GM12891 (cell line): ENCODE measurements at regions not wholly inside any gene's neighbourhood (a gene's known extent, or its start where the extent isn't known, plus 50 kb on each side); places are given as distances from the start of the nearest gene placed in this dataset.

Experiments
- DNase-seq: peaks from one replicate; pipeline ENCODE4 v3.0.0; 2011; ENCODE audit warnings: low spot score; ENCODE audit not compliant: insufficient read length
- FAIRE-seq: peaks from 2 replicates; lab custom pipeline; 2011; peaks lifted over from hg19 to GRCh38; lab: Jason Lieb, UNC
- PAX5 ChIP-seq: IDR thresholded peaks from 2 replicates; pipeline ENCODE4 v1.6.1; 2011; ENCODE audit warnings: low read length, moderate library complexity, mild to moderate bottlenecking; ENCODE audit not compliant: insufficient read depth, severe bottlenecking
- POLR2A ChIP-seq: IDR thresholded peaks from 2 replicates; pipeline ENCODE4 v1.6.1; 2011; ENCODE audit warnings: low read depth, low read length, control low read depth
- POLR2AphosphoS5 ChIP-seq: IDR thresholded peaks from 2 replicates; pipeline ENCODE4 v1.6.1; 2011; ENCODE audit warnings: low read depth, low read length, control low read depth
- POU2F2 ChIP-seq: IDR thresholded peaks from 2 replicates; pipeline ENCODE4 v1.6.1; 2011; ENCODE audit warnings: low read depth, mild to moderate bottlenecking, control low read depth, low read length, moderate library complexity
- SPI1 ChIP-seq: IDR thresholded peaks from 2 replicates; pipeline ENCODE4 v1.6.1; 2011; ENCODE audit warnings: low read depth, low read length, control low read depth
- TAF1 ChIP-seq: IDR thresholded peaks from 2 replicates; pipeline ENCODE4 v1.6.1; 2011; ENCODE audit warnings: low read depth, low read length, control low read depth

DNA sequence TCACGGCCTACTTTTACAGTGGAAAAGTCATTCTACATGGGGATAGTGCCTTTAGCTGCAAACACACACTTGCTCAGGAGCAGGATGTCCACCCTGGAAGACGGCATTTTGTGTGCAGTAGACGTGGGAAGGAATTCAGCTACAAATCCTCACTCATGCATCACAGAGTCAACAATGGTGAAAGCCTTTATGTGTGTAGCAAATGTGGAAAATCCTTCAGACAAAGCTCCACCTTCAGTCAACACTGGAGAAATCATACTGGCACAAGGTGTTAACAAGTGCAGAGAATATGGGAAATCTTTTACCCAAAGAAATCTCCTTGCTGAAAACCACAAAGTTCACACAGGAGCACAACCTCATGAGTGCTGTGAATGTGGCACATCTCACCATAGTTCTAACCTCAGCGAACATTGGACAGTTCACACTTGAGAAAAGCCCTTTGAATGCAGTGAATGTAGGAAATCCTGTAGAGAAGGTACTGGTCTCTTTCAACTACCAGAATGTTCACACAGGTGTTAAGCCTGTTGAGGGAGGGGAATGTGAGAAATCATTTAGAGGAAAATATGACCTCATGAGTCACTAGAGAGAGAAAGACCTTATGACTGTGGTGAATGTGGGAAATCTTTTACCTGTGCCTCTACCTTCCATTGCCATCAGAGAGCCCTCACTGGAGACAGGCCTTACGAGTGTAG lies 101.8 kb downstream of the PTGS2 start:
- FAIRE-seq = no peak
- TF ChIP-seq POLR2A (no peak), POLR2AphosphoS5 (no peak), POU2F2 (no peak), TAF1 (no peak), PAX5 (no peak), SPI1 (no peak)
- DNase-seq = no peak

- TF ChIP-seq POLR2AphosphoS5 = no peak
- TF ChIP-seq SPI1 = no peak
- TF ChIP-seq POU2F2 = no peak
- TF ChIP-seq PAX5 = no peak
- TF ChIP-seq TAF1 = no peak
- no peak for TF ChIP-seq POLR2A
- DNase-seq (no peak), FAIRE-seq (no peak)
Measured at GRCh38 chr1:186577633-186578032, 102.6 kb downstream of the PTGS2 start.

DNA sequence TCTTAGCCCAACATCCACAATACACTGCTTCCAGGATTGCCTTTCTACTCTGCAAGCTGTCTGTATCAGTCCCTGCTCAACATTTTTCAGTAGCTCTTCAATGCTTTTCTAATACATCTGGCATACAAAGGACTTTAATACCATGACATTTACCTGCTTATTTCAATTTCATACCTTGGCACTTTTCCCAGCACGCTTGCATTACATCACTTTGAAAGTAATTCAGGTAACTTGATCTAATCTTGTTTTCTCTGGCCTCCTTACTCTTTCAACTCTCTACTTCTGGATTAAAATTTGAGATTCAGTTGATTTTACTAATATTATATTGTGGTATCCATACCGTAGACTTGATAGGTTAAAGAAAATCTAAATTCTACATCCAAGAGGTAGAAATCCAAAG lies 103.0 kb downstream of the PTGS2 start:
- FAIRE-seq = no peak
- DNase-seq = no peak
- TF ChIP-seq POLR2A (no peak), POU2F2 (no peak), POLR2AphosphoS5 (no peak), TAF1 (no peak)

GRCh38 chr1:186575348-186575747 lies 104.9 kb downstream of the PTGS2 start:
- FAIRE-seq (no peak), DNase-seq (no peak)
- TF ChIP-seq POLR2A (no peak), SPI1 (no peak), POU2F2 (no peak), PAX5 (no peak), TAF1 (no peak), POLR2AphosphoS5 (no peak)

GRCh38 chr1:186574926-186575325 lies 105.3 kb downstream of the PTGS2 start:
- DNase-seq (no peak), FAIRE-seq (no peak)
- TF ChIP-seq SPI1 (no peak), PAX5 (no peak), POLR2AphosphoS5 (no peak), POU2F2 (no peak)

DNA sequence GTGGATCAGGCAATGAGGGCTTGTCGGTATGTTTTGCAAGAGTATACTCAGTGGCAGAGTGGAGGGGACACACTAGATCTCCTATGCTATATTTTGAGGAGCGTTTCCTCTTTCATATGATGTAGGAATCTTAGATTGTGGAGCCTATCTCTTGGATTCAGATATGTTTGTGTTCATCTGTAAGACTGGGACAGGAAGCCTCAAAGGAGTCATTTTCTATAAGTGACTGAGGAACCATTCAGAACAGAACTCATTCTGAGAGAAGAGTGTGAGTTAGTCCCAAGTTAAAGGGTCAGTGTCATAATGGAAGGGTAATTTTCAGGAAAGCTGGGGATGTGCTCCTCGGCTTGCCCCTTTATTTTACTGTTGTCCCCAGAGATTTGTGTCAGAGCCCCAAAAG lies 107.7 kb downstream of the PTGS2 start:
- DNase-seq (no peak), FAIRE-seq (no peak)
- TF ChIP-seq POU2F2 (no peak), SPI1 (no peak)

DNA sequence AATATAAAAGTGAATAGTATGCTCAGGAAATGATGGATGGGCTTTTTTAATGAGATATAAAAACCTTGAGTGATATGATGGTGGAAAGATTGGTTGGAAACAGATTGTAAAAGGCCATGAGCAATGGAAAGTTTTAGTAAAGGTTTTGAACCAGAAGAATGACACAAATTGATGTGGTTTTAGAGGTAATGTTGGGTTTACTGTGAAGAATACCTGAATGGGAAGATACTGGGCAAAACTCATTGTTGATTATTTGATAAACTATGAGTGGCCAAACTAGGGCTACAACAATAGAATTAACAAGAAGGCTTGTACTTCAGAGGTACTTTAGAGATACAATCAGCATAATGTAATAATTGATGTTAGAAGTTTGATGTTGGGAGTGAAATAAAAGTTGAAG lies 108.5 kb downstream of the PTGS2 start:
- no peak for FAIRE-seq
- TF ChIP-seq SPI1 = no peak
- TF ChIP-seq POLR2A = no peak
- no peak for TF ChIP-seq PAX5
- no peak for TF ChIP-seq POLR2AphosphoS5
- no peak for TF ChIP-seq TAF1
- no peak for TF ChIP-seq POU2F2
- no peak for DNase-seq

- FAIRE-seq (no peak), DNase-seq (no peak)
- TF ChIP-seq POLR2AphosphoS5 (no peak), SPI1 (no peak), POLR2A (no peak), PAX5 (no peak), TAF1 (no peak), POU2F2 (no peak)
Measured at GRCh38 chr1:186569856-186570255, 108.9 kb upstream of the PDC start.

DNA sequence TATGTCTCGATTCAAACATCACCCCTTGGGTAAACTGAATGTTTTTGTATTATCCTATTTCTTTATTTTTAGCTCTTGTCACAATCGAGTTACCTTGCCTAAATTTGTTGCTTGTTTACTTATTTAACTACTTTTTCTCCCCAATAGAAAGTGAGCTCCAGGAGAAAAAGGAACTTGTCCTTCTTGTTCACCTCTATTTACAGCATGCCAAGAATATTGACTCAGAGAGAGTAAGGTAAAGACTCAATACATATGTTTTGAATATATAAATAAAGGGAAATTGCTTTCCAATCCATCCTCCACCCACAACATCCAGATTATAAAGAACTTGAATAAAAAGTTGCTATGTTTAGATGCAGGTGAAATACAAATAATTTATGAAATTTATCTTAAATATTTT lies 107.3 kb upstream of the PDC start:
- DNase-seq = no peak
- no peak for TF ChIP-seq SPI1

GRCh38 chr1:186566140-186566855 lies 105.4 kb upstream of the PDC start:
- TF ChIP-seq POU2F2 (no peak), SPI1 (no peak), POLR2A (no peak), TAF1 (no peak), POLR2AphosphoS5 (no peak), PAX5 (no peak)
- FAIRE-seq = no peak
- DNase-seq = no peak

More for the DNA sequence above, 107.3 kb upstream of the PDC start:
- FAIRE-seq = no peak
